Ishikawa (cell line): ENCODE measurements at regions not wholly inside any gene's neighbourhood (a gene's known extent, or its start where the extent isn't known, plus 50 kb on each side); places are given as distances from the start of the nearest gene placed in this dataset.

Experiments
- CEBPB ChIP-seq: IDR thresholded peaks from 2 replicates; pipeline ENCODE4 v1.6.1; 2012
- CREB1 ChIP-seq: IDR thresholded peaks from 2 replicates; pipeline ENCODE4 v1.6.1; 2012; ENCODE audit warnings: low read depth
- EGR1 ChIP-seq: IDR thresholded peaks from 2 replicates; pipeline ENCODE4 v1.6.1; 2012
- EP300 ChIP-seq: IDR thresholded peaks from 2 replicates; pipeline ENCODE4 v1.6.1; 2012; ENCODE audit warnings: borderline replicate concordance
- FOXM1 ChIP-seq: IDR thresholded peaks from 2 replicates; pipeline ENCODE4 v1.6.1; 2012; ENCODE audit warnings: low read depth, borderline replicate concordance
- NFIC ChIP-seq: IDR thresholded peaks from 2 replicates; pipeline ENCODE4 v1.6.1; 2012
- RAD21 ChIP-seq: IDR thresholded peaks from 2 replicates; pipeline ENCODE4 v1.6.1; 2012; ENCODE audit warnings: low read depth
- REST ChIP-seq: IDR thresholded peaks from 2 replicates; pipeline ENCODE4 v1.6.1; 2012; ENCODE audit warnings: low read depth, mild to moderate bottlenecking
- TAF1 ChIP-seq: IDR thresholded peaks from 2 replicates; pipeline ENCODE4 v1.6.1; 2012; ENCODE audit warnings: low read depth, mild to moderate bottlenecking
- TCF12 ChIP-seq: IDR thresholded peaks from 2 replicates; pipeline ENCODE4 v1.6.1; 2012; ENCODE audit warnings: low read depth
- TEAD4 ChIP-seq: IDR thresholded peaks from 2 replicates; pipeline ENCODE4 v1.6.1; 2012
- USF1 ChIP-seq: IDR thresholded peaks from 2 replicates; pipeline ENCODE4 v1.6.1; 2012
- YY1 ChIP-seq: IDR thresholded peaks from 2 replicates; pipeline ENCODE4 v1.6.1; 2012; ENCODE audit warnings: low read depth
- ZBTB7A ChIP-seq: IDR thresholded peaks from 2 replicates; pipeline ENCODE4 v1.6.1; 2012; ENCODE audit warnings: low read depth
- TF ChIP-seq, protein P1 (sequence below): IDR thresholded peaks from 2 replicates; pipeline ENCODE4 v1.6.1; 2012

- TF ChIP-seq EP300, result no peak
- no peak for TF ChIP-seq REST
- TF ChIP-seq TCF12, result no peak
- no peak for TF ChIP-seq YY1
- no peak for TF ChIP-seq CEBPB
- TF ChIP-seq EGR1, result no peak
- no peak for TF ChIP-seq USF1
- TF ChIP-seq CREB1, result no peak
- TF ChIP-seq FOXM1, result no peak
- TF ChIP-seq, protein P1, sequence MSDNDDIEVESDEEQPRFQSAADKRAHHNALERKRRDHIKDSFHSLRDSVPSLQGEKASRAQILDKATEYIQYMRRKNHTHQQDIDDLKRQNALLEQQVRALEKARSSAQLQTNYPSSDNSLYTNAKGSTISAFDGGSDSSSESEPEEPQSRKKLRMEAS, result no peak
Observed at GRCh38 chr21:38072489-38072888, 156.2 kb upstream of the KCNJ6 start.

- no peak for TF ChIP-seq CEBPB
- no peak for TF ChIP-seq TEAD4
- no peak for TF ChIP-seq EGR1
- TF ChIP-seq RAD21, result no peak
- TF ChIP-seq EP300, result no peak
- no peak for TF ChIP-seq ZBTB7A
- TF ChIP-seq CREB1, result no peak
Observed at GRCh38 chr21:38075833-38076587, 159.8 kb upstream of the KCNJ6 start.

DNA sequence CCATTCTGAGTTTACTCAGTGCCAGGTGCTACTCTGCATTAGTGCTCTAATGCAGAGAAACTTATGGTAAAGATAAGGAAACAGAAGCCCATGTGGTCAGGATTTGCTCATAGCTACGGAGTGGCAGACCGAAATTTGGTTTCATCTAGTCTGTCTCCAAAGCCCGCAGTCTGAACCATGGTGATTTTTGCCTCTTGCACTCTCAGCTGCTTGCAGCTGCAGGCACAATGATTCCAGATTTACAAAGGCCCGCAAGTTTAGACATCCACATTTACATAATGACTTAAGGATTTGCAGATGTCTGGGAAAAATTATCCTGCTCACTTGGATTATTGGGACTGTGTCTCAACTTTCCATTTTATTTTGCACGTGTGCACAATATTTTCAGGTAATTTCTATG is 161.3 kb upstream of the KCNJ6 start:
- TF ChIP-seq YY1, result no peak
- TF ChIP-seq TEAD4, result no peak
- no peak for TF ChIP-seq EP300
- no peak for TF ChIP-seq RAD21
- no peak for TF ChIP-seq EGR1
- no peak for TF ChIP-seq CEBPB
- no peak for TF ChIP-seq TCF12
- TF ChIP-seq FOXM1, result no peak
- no peak for TF ChIP-seq TAF1
- no peak for TF ChIP-seq USF1
- no peak for TF ChIP-seq NFIC
- TF ChIP-seq, protein P1, result no peak
- TF ChIP-seq ZBTB7A, result no peak
- no peak for TF ChIP-seq REST
- no peak for TF ChIP-seq CREB1

- TF ChIP-seq, protein P1, result no peak
- TF ChIP-seq NFIC, result no peak
- no peak for TF ChIP-seq CEBPB
- TF ChIP-seq TCF12, result no peak
- TF ChIP-seq YY1, result no peak
- no peak for TF ChIP-seq TAF1
Observed at GRCh38 chr21:38080888-38081287, 164.6 kb upstream of the KCNJ6 start.

- TF ChIP-seq EGR1 (no peak), NFIC (no peak), ZBTB7A (no peak), TEAD4 (no peak), EP300 (no peak), RAD21 (no peak), YY1 (no peak), USF1 (no peak), TCF12 (no peak), FOXM1 (no peak)
- TF ChIP-seq, protein P1, result no peak
Observed at GRCh38 chr21:38081708-38082107, 165.5 kb upstream of the KCNJ6 start.
